Activated CD8-positive, alpha-beta memory T cell treated with anti-CD3 and anti-CD28 coated beads, Interleukin-2, amount 50 U/mL, for 1 hour (primary cell): ENCODE measurements at regions not wholly inside any gene's neighbourhood (a gene's known extent, or its start where the extent isn't known, plus 50 kb on each side); places are given as distances from the start of the nearest gene placed in this dataset.

Experiments
- DNase-seq: peaks from one replicate; pipeline ENCODE4 v3.0.0-alpha.2; 2020; ENCODE audit errors: extremely low read depth

DNA sequence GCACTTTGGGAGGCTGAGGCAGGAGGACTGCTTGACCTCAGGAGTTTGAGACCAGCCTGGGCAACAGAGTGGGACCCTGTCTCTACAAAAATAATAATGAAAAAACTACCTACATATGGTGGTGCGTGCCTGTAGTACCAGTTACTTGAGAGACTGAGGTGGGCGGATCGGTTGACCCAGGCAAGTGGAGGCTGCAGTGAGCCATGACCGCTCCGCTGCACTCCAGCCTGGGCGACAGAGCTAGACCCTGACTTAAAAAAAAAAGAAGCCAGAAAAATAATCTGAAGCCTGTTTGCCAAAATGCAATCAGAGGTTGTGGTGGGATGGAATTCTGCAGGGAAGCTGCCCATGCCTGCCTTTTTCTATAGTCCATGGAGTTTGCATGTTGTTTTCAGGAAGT is 50.4 kb upstream of the GGTA1 start:
- DNase-seq = no peak

DNA sequence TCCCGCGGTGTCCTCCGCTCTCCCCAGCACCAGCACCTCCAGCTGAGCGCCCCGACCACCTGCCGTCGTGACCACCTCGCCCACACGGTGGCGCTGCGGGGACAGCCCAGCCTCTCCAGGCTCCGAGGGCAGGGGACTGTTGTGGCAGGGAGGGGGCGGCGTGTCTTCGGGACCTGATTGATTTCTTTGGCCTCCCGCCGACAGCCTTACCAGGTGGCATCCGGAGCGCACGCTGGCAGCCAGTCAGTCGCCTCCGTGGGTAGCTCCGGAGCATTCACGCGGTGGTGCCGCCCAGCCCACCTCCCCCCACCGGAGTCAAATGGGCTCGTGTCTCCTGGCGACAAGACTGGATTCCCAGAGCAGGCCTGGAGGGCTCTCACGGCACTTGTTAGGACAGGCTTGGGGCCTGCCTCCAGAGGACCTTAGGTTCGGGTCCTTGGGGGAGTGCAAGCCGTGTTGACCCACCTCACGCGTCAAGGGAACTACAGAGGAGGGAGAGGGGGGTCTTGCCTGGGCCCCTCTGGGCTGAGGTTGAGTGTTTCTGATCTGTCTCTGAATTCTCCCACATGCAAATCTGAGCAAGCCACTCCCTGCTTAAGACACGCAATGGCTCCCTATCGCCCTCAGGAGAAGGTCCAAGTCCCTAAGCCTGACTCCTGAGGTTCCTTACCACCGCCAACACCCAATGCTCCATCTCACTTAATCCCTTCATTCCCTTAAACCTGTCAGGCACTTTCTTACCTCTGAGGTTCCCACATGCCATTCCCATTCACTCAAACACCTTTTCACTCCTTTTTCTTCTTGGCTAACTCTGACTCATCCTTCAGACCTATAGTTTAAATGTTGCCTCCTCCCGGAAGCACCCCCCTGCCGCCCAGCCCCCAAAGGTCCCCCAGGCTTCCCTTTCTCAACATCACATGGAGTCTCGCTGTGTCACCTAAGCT is 51.2 kb upstream of the GGTA1 start:
- DNase-seq = peak; percentile 9

DNA sequence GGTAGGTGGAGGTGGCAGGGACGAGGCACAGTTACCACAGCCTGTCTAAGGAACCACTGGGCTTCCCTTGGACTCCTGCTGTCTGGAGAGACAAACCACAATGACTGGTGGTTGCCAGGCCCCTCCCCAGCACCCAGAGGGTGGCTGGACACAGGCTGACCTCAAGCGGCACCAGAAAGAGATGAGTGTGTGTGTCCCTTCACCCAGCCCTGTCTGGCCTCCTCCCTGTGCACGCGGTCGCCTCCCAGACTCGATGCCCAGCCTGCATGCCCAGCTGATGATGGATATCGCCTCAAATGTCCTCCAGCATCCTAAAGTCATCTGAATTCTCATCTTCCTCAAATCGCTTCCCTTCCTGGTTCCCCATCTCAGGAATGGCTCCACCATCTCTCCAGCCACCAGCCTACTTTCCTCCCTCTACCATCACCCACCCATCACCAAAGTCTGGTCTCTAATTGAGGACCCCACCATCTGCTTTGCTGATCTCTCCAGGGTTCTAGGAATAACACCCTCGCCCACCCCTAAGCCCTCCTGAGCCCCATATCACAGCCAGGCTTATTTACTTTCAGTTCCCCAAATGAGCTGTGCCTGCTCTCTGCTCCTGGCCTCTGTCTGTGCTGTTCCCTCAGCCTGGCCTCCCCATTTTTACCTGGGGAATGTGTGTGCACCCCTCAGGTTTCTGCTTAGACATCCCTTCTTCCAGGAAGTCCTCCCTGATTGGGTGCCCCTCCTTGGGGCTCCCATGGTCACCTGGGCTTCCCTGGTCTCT is 52.5 kb upstream of the GGTA1 start:
- no peak for DNase-seq

DNA sequence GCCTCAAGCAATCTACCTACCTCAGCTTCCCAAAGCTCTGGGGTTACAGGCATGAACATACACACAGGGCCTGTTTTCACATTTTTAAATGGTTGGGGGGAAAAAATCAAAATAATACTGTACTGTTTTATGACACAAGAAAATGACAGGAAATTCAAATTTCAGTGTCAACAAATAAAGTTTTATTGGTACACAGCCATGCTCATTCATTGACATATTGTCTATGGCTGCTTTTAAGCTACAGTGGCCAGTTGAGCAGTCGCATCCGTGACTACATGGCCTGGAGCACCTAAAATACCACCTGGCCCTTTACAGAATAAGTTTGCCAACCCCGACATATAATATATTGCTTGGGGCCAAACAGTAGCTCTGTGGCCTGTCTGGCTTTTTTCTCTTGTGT is 56.4 kb upstream of the GGTA1 start:
- DNase-seq = no peak

DNA sequence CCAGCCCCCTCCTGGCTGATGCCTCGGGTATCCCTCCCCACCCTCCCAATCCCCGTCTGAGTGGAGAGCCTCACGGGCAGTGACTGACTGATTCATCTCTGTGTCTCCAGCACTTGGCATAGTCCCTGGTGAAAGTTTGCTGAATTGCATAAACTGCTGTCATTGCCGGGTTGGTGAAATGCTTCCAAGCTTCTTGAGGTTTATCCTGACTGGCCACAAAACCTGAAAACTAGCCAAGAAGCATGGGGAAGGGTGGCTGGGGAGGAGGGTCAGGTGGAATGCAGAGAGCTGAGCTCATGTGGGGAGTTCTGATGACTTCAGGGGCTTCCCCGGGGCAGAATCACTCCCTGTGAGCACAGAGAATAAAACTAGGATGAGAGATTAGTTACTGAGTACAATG is 56.9 kb upstream of the GGTA1 start:
- no peak for DNase-seq

DNA sequence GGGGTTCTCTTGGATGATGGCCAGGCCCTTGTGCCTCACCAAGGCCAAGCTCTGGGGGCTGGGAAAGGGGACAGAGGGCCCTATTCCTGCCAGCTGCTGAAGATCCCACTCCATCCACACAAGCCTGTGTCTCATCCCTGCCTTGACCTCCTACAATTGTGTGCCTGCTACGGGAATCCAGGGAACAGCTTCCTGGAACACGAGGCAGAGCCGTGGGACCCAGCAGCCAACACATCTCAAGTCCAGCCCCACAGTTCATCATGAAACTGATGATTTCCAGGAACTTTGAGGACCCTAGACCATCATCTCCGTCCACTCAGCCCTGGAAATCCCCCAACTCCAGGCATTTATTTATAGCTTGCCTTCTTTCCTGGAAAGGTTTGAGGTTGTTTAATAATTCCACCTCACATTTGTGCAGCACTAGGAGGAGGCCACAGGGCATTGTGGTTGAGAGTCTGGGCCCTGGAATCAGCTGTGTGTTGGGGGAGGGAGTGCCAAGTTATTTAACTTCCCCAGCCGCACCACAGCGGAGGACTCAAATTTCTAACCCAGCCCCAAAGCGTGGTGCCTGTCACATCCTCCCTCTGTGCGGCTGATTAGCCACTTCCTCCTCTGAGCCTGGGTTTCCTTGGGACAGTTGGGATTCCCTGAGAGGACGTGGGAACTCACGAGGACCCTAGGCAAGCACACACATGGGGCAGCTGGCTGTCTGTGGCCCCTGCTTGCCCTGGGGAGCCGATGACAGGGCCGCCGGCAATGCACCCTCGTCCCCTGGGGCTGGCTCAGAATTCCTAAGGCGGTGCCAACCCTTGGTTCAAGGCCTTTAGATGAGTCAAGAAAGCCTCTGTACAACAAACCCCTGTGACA is 58.2 kb upstream of the GGTA1 start:
- DNase-seq = no peak

DNA sequence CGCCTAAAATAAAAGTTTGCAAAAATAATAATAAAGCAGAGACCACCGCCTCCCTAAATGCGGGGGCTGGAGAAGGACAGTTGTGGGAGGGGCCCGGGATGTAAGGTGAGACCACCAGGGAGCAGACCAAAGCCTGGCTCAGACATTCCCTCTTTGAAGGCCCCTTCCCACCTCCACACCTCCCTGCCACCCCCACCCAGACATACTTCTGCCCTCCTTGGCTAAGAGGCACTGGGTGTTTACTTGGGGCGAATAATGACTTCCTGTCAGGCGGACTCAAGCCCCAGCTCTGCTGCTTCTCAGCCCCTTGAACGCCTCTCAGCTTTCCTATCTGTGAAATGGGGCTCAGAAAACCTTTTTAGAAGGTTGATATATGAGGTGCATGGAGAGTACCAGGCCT is 58.8 kb upstream of the GGTA1 start:
- no peak for DNase-seq

DNA sequence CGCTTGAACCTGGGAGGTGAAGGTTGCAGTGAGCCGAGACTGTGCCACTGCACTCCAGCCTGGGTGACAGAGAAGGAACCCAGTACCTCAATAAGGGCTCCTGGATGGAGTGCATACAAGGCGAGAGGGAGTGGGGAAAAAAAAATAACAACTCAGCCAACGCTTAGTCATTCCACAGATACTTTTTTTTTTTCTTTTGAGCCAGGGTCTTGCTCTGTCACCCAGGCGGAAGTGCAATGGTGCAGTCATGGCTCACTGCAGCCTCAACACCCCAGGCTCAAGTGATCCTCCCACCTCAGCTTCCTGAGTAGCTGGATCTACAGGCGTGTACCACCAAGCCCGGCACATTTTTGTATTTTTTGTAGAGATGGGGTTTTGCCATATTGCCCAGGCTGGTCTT is 59.5 kb upstream of the GGTA1 start:
- DNase-seq = no peak

DNA sequence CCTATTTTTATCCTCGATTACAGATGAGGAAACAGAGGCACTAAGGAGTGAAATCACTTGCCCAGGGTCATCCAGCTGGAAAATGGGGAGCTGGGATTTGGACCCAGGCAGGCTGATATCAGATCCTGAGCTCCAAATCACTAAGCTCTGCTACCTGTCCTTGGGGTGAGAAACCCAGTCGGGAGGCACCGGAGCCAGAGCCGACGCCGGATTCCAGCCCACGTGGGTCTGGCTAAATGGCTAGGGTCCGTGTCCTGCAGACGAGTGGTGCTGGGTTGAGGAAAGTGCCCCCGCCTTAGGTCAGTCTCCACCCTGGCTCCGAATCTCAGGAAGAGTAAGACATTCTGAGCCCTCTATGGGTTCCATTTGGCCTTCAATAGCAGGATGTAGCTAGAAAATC is 61.3 kb upstream of the GGTA1 start:
- no peak for DNase-seq

DNA sequence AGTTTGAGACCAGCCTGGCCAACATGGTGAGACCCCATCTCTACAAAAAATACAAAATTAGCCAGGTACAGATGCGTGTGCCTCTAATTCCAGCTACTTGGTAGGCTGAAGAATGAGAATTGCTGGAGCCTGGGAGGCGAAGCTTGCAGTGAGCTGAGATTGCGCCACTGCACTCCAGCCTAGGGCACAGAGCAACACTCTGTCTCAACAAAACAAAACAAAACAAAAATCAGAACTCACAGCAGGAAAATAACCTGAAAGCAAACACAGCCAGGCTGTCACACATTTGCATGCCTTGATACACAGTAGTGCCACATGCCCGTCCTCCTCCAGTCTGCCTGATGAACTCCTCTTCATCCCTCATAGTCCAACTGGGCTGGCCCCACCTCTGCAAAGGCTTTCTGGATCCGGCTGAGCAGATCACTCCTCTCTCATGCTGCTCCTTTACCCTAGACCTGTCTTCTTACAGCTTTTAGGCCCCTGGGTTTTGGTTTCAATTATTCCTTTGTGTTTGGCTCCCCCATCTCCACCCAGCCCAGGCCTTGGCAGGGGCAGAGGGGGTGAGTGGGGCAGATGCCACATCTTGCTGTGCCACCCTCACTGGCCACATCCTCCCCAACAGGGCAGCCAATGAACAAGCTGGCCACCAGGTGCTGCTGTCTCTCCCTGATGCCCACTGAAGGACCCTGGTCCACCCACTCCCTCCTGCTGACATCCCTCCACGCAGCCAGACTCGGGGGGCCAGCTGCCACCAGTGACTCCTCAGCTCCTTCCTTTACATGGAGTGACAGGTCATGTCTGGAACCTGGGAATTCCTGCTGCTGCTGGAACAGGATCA is 62.0 kb upstream of the GGTA1 start:
- DNase-seq = no peak

DNA sequence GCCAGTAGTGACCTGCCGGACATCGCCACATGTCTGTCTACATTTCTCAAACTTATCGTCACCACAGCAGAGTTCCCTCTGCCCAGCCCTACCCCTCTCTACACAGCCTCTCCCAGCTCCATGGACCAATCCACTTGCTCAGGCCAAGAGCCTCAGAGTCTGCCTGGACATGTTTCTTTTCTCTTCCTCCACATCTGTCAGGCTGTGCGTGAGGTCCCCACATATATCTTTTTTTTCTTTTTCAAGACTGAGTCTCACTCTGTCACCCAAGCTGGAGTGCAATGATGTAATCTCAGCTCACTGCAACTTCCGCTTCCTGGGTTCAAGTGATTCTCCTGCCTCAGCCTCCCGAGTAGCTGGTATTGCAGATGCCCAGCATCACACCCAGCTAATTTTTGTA is 62.7 kb upstream of the GGTA1 start:
- no peak for DNase-seq

DNA sequence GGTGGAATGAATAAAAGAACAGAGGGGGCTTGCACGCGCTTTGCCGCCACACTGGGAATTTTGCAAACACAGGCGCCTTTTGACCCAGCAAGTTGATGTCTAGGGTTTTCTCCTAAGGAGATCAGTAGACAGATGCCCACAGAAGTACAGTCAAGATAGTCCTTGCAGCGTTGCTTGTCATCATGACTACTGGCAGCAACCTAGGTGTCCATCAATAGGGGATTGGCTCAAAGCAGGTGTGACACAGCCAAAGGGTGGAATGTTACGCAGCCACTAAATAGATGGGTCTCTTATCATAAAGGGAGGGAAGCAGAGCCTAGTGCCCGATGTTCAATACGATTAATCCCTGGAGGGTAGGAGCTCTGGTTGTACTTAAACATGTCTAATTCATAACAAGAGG is 63.8 kb upstream of the GGTA1 start:
- no peak for DNase-seq

DNA sequence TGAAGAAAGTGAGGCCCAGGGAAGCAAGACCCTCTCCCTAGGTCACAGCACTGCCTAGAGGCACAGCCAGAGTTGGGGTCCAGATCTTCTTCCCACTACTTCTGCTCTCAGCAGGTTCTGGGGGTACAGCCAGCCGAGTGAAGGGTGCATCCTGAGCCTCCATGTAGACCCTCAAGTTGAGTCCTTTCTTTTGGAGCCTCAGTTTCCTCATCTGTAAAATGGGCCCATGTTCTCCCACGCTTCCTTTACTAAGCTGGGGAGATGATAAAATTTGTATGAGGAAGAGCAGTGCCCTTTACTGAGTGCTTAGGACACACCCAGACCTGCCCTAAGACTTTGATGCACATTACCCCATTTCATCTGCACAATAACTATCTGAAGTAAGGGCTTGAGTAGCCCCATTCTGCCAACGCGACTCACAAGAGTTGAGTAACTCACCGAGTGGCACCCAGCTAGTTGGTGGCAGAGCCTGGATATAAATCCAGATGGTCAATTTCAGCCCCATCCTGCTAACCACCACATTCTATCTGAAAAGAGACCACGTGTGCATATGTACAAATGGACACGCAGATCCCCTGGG is 64.3 kb upstream of the GGTA1 start:
- DNase-seq = no peak

DNA sequence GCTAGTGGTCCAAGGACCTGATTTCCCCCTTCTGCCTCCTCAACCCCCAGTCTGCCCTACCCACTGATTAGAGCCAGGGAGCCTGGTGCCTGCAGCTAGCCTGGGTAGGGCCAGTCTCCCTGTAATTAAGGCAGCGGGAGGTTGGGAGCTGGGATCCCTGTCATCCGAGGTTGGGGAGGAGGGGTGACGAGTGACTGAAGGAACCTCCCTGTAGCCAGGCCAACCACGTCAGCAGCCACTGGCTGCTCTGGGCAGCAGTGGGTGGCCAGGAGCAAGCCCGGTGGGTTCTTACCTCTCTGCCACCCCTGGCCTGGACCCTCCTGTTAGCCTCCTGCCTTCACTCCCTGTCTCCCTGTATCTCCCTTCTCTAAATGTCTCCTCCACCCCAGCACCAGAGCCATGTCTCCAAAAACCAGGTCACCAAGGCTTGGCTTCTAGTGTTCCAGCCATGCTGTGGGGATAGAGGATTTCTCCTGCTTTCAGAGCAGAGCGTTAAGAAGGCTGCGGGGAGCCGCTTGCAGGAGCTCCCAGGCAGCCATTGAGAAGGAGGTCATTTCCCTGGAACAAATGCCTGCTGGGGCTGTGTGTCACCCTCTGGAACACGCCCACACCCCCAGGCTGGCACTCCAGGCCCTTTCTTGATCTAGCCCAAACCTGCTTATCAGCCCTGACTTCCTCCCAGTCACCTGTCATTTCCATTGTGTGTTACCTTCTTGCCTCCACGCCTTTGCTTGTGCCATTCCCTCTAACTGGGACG is 65.0 kb upstream of the GGTA1 start:
- DNase-seq = no peak

DNA sequence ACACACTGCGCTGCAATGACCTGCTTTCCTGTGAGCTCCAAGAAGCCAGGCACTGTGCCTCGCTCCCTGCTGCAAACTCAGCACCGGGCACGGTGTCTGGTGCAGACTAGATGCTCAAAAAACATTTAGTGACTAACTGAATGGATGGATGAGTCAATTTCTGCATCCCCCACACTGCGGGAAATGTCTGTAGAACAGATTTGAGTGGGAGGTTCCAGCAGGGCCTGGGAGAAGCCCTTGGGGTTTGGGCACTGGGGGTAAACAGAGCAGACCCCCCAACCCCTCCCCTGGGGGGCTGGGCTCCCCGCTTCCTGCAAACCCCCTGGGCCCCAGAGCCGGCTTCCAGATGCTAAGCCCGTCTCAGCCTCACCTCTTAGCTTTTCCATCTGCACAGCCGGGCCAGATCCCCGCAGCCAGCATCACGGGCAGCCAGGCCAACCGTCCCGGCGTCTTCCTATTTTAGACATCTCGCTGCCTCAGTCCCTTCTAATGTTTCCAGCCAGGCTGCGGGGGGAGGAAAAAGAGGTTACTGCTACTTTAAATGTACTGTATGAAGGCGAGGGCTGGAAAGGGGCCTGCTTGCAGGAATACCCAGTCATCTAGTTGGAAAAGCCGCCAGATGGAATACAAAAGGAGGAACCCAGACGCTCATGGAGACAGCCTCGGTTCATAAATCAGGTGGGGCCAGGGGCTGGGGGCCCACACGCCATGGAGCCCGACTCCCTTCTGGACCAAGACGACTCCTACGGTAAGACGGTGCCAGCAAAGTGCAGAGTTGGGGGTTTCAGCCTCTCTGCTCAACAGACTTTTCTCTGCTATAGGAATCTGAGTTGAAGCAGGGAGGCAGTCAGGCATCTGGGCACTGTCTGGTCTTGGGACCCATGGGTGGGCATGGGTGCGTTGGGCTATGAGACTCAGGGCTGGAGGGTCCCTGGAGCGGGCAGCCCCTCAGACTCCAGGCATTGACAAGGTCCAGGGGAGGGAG is 67.1 kb upstream of the GGTA1 start:
- DNase-seq = no peak

DNA sequence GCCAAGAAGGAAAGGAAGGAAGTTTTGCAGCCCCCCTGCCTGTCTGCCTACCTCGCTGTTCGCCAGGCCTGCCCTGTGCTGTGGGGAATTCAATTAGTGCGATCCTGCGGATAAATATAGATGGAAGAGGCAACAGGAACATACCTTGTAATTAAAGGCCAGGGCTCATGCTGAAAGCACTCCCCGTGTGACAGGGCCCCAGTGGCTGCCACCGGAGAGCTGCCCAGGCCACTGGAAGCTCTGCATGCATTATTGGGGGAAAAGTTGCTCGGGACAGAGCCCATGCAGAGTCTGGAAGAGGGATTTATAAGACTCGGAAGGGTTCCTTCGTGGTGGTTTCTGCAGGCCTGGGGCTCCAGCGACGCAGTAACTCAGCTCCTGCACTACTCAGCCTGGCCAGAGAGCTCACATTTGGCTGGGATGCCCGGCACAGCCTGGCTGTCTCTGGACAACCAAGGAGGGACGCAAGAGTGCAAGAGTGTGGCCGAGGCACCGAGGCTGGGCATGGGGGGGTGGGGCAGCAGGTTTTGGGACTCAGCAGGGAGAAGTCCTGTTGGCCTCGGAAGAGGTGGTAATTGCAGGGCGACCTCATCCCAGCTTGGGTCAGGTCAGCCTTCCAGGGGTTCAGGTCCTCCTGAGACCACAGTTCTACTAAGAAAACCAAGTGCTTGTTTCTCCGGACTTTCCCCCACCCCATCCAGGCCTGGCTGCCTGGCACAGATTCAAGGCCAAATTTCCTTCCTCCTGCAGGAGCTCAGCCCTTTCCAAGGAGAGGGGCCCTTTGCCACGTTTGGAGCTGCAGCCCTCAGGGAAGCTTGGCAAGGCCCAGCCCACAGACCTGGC is 68.1 kb upstream of the GGTA1 start:
- no peak for DNase-seq

DNA sequence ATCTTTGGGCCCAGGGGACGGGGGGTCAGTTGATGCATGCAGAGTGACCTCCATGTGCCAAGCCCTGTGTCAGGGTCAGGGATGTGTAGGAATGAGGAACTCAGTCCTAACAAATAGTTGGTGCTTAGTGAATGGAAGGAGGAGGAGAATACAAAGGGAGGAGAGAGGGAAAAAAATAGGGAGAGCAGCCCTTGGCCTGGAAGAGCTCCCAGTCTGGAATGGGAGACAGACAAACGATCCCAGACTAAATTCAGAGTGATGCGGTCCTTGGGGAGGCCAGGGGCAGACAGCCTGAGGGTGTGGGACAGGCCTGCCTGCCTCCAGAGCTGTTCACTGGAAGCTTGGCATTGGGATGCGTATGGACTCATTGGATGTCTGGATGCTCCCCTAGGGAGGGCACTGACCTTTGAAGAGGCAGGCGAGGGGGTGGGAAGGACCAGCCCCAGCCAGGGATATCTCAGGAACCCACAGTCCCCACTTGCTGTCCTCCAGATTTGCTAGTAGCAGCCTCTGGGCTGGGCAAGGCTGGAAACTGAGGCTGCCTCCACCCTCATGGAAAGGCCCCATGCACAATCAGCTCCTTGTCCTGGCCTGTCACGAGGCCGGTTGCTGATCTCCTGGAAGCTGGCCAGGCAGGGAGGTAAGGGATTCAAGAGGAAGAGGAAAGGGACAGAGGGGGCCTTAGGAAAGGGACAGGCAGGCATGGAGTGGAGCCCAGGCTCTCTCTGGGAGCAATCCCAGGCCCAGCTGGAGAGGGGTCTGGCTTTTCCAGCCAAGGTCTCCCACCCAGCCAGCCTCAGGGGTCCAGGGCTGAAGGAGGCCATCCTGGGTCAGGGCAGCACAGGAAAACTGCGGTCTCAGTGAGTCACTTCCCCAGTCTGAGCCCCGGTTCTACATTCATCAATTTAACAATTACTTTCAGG is 69.0 kb upstream of the GGTA1 start:
- DNase-seq = no peak
